HG03108 (cell line): ENCODE measurements at regions not wholly inside any gene's neighbourhood (a gene's known extent, or its start where the extent isn't known, plus 50 kb on each side); places are given as distances from the start of the nearest gene placed in this dataset.

Source experiments
- ATAC-seq: cut with Tn5 transposase; IDR thresholded peaks from one replicate; pipeline ENCODE4 v1.9.1; 2021; ENCODE audit warnings: moderate library complexity; ENCODE audit not compliant: unreplicated experiment

- ATAC-seq: no peak
Measured at GRCh38 chr3:56985878-56986277, 74.6 kb upstream of the SPATA12 start.

- no peak for ATAC-seq
Measured at GRCh38 chr3:56985460-56985859, 75.0 kb upstream of the SPATA12 start.

GRCh38 chr3:56983427-56983826, 77.0 kb upstream of the SPATA12 start:
- no peak for ATAC-seq

- no peak for ATAC-seq
Measured at GRCh38 chr3:56981445-56982230, 78.8 kb upstream of the SPATA12 start.

GRCh38 chr3:56980798-56981390, 79.6 kb upstream of the SPATA12 start:
- no peak for ATAC-seq

- ATAC-seq: no peak
Measured at GRCh38 chr3:56980243-56980642, 80.2 kb upstream of the SPATA12 start.

GRCh38 chr3:56979791-56980190, 80.7 kb upstream of the SPATA12 start:
- no peak for ATAC-seq

- ATAC-seq: no peak
Measured at GRCh38 chr3:56977561-56977889, 82.9 kb upstream of the SPATA12 start.

- ATAC-seq: no peak
Measured at GRCh38 chr3:56976651-56977560, 83.6 kb upstream of the SPATA12 start.

GRCh38 chr3:56975567-56975966, 84.9 kb upstream of the SPATA12 start:
- no peak for ATAC-seq

GRCh38 chr3:56974247-56974930, 86.1 kb upstream of the SPATA12 start:
- ATAC-seq: no peak

- no peak for ATAC-seq
Measured at GRCh38 chr3:56971816-56972215, 88.6 kb upstream of the SPATA12 start.

GRCh38 chr3:56971261-56971660, 89.2 kb upstream of the SPATA12 start:
- no peak for ATAC-seq

GRCh38 chr3:56970461-56970879, 90.0 kb upstream of the SPATA12 start:
- no peak for ATAC-seq

- no peak for ATAC-seq
Measured at GRCh38 chr3:56969851-56970250, 90.6 kb upstream of the SPATA12 start.

GRCh38 chr3:56966509-56966908, 94.0 kb upstream of the SPATA12 start:
- no peak for ATAC-seq

- no peak for ATAC-seq
Measured at GRCh38 chr3:56966104-56966503, 94.4 kb upstream of the SPATA12 start.

GRCh38 chr3:56962922-56963321, 97.5 kb upstream of the SPATA12 start:
- ATAC-seq: no peak

- no peak for ATAC-seq
Measured at GRCh38 chr3:56962206-56962605, 98.3 kb upstream of the SPATA12 start.

GRCh38 chr3:56960234-56960917, 100.1 kb upstream of the SPATA12 start:
- no peak for ATAC-seq

- no peak for ATAC-seq
Measured at GRCh38 chr3:56958879-56959278, 101.6 kb upstream of the SPATA12 start.
